AML-193 (cell line): ENCODE measurements at regions not wholly inside any gene's neighbourhood (a gene's known extent, or its start where the extent isn't known, plus 50 kb on each side); places are given as distances from the start of the nearest gene placed in this dataset.
"Not testable (repeated sequence)": the region's sequence is repeated elsewhere in the genome, so short reads cannot be mapped to it uniquely, and the experiment has no call there.

Experiments
- DNase-seq, 2 experiments: peaks; one replicate each; lab custom pipeline; 2025; lab: John Stamatoyannopoulos, UW

DNA sequence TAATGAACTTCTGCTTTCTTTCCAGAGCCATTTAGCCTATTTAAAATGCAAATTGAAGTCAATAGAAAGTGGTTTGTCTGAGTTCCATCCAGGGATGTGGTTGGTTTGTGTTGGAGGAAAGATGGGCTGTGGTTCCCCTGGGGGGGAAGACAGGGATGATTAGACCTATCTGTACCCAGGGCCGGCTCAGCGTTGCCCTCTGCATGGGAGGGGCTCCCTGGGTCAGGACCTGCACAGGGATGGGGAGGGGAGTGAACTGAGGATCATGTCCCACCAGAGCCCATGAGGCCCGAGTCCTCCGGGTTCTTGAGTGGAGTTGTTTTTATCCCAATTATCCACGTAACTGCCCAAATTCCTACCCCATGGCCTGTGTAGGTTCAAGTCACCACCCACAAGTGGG lies 76.9 kb upstream of the SFSWAP start:
- no peak for DNase-seq

DNA sequence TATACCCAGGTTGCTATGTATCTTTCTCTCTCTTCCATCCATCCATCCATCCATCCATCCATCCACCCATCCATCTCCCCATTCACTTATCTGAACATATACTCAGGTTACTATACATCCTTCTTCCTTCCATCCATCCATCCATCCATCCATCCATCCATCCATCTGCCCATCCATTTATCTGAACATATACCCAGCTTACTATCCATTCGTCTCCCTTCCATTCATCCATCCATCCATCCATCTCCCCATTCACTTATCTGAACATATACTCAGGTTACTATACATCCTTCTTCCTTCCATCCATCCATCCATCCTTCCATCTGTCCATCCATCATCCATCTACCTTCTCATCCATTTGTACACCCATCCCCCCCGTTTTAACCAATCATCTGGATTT lies 75.9 kb upstream of the SFSWAP start:
- not testable (repeated sequence) for DNase-seq

DNA sequence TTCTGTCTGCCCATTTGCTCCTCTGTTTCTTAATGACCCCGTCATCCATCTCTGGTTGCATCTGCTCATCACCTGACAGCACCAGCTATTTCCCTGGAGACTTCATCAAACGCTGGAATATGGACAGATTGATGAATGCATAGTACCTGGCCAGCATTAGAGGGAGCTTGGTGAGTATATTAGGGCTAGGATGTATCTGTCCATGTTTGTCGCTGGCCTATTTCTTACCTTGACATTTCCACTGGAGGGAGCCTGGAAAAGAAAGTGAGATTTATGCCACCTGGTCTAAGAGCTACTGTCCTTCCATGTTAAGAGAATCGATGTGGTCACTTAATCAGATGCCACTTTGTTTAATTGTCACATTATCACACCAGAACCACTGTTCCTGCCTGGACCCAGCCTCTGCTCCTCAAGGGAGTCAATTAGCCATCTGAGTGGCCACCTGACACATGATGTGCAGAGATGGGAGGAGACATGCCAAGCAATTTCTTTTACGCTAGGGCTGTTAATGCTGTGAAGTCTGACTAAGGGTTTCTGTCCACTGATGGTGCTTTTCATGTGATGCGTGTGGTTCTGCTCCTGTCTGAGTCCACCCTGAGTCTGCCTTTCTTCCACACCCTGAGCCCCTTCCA lies 75.3 kb upstream of the SFSWAP start:
- DNase-seq: no peak

DNA sequence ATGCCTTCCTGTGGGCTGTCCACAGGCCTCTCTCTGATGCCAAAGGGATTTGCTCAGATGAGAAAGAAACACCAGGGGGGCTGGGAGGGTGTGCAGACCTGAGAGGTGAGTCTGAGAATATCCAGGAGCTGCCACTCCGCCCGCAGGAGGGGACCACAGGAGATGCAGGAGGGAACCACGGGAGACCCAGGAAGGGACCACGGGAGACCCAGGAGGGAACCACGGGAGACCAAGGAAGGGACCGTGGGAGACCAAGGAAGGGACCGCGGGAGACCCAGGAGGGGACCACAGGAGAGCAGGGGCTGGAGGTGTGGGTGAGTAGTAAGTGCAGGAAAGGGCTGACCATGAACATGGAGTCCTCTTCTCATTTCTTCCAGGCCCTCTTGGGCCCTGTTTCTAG lies 74.6 kb upstream of the SFSWAP start:
- no peak for DNase-seq

DNA sequence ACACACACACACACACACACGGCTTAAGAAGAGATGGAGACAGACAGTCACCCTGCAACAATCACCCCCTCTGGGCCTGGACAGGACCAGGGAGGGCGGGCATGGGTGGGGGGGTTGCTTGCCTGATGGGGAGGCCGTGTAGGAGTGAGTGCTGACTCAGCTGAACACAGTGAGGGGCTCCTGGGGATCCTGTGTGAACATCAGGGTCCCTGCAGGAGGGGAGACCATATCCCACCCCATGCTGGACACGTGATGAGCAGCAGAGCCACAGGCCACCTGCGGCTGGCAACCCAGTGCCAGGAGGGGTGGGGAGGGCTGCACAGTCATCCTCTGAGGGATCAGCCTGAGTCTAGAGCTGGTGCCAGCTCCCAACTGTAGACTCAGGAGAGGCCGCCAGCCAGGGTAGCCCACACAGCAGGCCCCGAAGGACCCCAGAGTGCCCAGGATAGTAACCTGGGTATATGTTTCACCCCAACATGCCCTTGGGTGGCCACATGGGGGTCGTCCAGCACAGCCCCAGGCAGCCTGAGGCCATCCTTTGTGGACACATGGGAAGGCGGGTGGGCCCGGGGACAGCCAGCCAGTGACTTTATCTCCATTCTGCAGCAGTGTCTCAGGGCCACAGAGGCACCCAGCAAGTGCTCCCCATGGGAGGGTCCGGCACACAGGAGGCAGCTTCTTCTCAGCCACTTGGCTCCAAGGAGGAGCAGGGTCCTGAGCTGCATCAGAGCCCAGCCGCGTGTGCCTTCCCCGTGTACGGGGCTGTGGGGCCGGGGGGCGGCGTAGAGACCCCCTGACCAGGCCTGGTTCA lies 73.7 kb upstream of the SFSWAP start:
- no peak for DNase-seq

DNA sequence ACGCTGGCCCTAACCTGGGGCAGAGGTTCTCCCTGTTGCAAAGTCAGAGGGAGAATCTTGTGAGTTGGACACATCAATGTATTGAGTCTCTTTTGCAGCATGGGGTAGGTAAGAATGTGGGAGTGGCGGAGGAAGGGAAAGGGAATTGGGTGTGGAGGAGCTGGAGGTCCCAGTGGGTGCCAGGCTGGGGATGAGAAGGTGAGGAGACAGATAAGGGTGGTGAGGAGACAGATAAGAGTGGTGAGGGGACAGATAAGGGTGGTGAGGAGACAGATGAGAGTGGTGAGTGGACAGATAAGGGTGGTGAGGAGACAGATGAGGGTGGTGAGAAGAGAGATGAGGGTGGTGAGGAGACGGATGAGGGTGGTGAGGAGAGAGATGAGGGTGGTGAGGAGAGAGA lies 72.9 kb upstream of the SFSWAP start:
- no peak for DNase-seq

DNA sequence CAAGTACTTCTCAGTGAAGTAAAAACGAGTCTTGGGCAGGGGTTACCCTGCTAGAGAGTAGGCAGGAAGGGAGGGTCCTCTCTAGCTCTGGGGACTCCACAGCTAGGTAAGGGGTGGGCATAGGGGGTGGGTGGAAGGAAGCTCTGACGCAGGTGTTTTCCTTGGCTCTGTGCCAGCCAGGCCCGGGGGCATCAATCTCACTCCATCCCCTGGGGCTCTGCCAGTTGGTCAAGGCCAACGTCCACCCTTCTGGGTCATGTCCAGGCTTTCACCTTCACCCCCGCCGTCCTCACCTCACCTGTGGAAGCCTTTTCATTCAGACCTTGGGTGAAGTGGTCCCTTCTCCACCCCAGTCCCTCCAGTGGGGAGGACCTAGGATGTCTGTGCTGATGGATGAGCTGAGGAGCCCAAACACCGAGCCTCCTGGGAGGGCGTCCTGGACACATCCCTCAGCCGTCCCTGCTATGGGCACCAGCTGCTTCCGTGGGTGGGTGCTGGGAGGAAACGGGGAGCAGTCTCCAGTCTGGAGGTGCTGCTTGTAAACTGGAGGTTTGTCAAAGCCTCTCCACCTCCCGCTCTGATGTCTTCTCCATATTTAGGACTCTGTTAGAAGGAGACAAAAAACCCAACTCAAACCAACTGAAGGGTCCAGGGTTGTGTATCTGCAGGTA lies 71.5 kb upstream of the SFSWAP start:
- no peak for DNase-seq

DNA sequence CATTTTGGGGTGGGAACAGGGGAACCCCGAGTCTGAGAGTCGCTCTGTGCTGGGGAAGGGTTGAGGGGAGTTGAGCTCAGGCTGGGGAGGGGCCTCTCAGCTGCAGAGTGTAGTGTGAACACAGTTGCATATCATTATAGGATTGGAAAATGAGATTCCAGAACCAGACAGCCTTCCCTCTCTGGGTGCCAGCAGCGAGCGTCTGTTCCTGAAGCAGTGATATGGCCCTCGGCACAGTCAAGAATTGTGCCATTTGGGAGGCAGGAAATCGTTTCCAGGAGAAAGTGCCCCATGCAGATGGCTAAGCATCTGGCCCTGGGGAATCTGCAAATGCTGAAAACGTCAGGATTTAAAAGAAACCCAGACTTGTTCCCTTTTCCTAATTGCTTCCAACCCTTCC lies 70.4 kb upstream of the SFSWAP start:
- DNase-seq: no peak

DNA sequence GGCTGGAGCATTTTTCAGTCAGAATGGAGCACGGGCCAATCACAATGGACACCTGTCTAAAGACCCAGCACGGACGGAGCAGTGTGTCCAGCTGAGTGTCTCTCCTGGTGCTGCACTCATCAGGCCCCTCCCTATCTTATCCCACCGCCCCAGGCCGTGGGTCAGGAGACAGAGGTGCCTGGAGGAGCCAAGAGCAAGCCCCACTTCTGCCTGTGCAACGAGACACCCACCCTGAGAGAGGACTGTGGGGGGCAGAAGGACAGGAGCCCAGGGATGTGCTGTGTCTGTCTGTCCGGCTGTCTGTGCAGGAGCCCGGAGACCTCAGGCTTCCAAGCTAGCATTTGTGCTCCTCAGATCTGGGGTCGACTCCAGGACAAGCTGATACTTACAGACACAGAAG lies 69.6 kb upstream of the SFSWAP start:
- no peak for DNase-seq

DNA sequence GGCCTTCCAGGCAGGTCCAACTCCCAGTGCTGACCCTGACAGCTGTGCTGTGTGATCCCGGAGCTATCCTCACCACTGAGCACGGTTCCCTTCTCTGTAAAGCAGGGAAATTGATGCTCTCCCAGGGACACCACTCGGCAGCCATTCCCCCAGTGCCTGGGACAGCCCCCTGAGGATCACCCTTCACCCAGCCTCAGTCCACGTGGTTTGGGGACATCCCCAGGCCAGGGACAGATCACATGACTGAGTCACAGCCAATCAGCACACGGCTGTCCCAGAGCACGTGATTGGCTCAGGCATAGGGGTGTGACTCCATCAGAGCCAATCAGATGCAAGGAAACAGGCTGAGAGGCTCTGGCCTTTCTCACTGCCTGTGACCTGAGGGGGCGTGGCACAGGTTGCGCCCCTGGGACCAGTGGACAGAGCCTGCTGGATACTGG lies 68.8 kb upstream of the SFSWAP start:
- DNase-seq: no peak

DNA sequence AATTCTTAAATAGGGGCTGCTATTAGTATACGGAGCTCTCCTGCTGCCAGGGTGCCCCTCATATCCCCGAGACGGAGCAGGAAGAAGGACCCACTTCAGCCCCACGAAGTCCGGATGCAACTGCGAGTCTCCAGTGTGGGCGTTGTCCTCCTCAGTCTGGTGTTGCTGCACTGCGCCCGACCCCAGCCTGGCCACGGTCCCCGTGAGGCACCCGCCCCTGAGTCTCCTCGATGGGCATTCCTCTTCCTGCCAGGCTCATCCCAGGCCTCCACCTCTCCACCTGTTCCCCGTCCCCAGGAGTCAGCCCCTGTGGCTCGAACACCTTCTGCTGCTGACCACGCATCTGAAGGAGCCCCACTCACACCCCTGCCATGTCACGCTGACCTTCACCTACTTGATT lies 68.1 kb upstream of the SFSWAP start:
- DNase-seq: no peak

DNA sequence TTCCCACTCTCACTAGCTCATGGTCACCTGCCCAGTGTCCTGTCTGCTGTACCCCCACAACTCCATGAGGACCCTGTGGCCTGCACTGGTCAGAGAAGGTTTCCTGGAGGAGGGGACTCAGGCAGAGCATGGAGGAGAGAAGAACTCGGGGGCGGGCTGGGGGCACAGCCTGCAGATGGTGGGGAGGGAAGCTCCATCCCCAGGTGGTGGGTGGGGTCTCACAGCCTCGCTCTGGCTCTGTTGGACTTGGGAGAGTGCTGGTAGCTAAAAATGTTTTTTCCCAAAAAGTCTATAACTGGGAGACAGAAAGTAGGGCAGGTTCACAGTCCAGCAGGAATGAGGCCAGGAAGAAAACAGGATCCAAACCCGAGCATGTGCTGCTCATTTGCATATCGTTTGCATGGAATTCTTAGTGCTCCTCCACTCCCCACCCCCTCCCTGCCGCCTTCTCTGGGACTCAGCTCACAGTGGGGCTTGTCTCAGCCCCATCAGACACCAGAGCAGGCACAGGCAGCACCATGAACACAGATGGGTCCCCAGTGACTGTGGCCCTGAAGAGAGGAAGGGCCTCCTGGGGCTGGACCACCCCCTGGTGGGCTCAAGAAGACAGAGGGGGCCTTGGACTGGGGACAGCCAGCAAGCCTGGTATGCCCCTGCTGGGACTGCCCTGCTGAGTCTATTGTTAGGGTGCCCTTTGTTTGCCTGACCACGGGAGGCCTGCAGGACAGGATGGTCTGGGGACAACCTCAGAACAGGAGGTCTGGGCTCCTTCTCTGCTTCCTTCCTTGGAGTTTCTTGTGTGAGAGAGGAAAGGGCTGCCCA lies 67.0 kb upstream of the SFSWAP start:
- no peak for DNase-seq

DNA sequence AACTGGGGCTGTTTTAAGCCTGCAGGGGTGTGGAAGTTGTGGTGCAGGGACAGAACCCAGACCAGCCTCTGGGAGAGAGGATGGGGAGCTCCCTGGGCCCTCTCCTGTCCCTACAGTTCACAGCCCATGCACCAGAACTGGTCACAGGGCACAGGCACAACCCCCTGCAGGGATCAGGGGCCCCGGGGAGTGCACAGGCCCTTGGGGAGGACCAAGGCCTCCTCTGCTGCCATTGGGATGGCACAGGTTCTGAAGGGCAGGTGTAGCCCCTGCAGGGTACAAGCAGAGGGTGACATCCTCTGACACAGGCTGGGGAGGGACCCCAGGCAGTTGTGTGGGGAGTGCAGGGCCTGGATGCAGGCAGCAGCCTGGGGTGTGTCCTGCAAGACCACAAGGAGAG lies 66.4 kb upstream of the SFSWAP start:
- no peak for DNase-seq

DNA sequence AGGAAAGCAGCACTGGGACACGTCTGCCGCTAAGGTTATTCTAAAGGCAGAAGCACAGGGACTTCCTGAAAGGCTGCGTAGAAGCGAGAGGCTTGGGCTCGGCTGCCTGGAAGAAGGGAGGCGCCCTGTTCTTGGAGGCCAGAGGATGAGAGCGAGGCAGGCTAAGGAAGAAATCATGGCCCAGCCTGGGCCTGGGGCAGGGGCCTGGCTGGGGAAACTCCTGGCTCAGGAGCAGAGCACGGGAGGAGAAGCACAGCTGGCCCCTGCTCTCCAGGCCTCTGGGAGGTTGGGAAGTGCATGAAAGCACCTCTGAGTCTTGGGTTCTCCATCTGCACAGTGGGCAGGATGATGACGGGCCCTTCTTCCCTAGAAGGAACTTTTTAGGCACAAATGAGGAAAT lies 66.0 kb upstream of the SFSWAP start:
- not testable (repeated sequence) for DNase-seq

DNA sequence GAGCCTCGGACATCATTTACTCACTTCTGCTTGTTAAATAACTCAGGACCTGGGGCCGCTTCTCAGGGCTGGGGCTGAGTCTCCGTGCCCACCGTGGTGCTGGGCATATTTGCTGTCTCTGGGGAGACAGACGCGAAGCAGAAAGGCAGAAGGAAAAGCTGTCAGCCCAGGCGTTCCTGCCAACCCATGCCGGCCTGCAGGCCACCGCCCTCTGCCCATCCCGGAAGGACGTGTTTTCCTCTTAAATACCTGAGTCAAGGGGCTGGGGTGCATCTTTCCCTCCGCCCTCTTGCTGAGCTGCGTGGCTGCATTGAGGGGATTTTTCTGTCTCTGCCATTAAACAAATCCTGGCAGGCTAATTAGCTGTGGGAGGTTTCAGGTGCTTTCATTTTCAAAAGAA lies 65.3 kb upstream of the SFSWAP start:
- not testable (repeated sequence) for DNase-seq

DNA sequence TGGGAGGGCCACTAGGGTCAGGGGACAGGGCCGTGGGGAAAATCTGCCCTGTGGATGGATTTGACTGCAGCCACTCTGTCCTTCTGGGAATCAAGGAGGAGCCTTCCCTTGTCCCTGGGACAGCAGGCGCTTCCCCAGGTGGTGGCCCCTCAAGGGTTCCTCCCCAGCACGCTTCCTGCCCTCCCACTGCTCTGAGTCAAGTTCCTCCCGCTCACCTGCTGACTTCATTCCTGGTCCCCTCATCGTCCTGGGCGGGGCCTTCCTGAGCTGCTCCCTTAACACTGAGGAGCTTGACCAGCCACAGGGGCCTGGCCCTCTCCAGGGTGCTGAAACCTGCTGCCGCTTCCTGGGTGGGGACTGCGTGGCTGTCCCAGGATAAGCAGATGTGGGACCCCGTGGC lies 64.4 kb upstream of the SFSWAP start:
- not testable (repeated sequence) for DNase-seq

DNA sequence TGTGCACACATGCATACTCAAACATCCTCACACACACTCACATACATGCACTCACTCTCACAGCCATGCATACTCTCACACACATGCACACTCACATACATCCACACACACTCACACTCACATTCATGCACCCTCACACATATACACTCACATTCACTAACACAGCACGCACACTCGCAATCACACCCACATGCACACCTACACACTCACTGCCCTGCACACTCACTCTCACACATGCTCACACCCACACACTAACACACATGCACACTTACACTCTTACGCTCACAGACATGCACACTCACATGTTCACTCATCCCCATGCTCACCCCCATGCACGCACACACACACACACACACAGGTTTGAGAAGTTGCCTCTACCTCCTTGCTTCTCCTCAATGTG lies 63.2 kb upstream of the SFSWAP start:
- DNase-seq: no peak

DNA sequence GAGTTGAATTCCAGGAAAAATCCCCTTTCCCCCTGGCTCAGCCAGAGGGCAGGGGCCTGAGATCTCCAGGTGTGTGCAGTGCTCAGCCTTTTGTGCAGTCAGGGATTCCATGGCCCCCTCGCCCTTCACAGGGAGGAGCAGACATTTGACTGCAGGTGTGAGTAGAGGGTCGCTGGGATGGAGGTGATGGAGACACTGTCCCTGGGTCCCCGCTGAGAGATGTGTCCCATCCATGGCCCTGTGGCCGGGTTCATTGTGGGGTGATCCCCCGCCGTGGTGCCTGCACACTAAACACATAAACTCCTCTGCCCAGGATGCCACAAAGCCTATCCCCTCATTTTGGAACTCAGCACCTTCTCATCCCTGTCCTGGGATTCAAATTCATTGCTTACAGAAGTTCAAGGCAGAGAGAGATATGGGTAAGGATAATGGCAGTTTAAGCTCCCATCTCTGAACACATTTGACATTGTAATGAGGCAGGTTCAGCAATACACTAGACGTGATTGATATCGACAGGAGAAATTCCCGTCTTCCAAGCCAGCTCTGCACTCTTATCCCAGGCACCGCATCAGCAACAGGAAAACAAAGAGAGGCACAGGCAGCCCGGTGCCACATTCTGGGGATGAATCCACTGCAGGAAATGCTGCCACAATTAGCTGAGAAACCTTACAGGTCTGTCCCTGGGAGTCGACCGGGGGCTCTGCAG lies 55.3 kb upstream of the SFSWAP start:
- DNase-seq: not testable (repeated sequence)

DNA sequence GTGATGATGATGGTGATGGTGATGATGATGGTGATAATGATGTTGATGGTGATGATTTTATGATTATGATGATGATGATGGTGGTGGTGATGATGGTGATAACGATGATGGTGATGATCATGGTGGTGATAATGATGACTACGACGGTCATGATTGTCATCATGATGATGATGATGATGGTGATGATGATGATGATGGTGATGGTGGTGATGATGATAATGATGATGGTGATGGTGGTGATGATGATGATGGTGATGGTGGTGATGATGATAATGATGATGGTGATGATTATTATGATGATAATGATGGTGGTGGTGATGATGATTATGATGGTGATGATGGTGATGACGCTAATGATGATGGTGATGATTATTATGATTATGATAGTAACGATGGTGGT lies 54.1 kb upstream of the SFSWAP start:
- not testable (repeated sequence) for DNase-seq

DNA sequence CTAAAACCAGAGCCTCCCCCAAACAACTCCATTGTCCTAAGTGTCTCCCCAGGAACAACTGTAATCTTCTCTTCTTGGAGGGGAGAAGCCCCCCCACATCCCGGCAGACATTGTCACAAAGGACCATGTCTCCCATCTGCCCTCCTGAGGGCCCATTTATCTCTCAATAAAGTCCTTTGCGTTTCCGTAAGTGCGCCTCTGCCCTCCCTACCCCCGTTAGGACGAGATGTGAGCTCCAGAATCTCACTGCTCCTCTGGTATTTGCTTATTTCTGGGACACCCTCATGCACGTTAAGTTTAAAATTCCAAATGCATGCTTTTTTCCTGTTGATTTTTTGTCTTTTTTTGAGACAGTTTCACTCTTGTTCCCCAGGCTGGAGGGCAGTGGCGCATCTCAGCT lies 52.3 kb upstream of the SFSWAP start:
- DNase-seq: not testable (repeated sequence)

DNA sequence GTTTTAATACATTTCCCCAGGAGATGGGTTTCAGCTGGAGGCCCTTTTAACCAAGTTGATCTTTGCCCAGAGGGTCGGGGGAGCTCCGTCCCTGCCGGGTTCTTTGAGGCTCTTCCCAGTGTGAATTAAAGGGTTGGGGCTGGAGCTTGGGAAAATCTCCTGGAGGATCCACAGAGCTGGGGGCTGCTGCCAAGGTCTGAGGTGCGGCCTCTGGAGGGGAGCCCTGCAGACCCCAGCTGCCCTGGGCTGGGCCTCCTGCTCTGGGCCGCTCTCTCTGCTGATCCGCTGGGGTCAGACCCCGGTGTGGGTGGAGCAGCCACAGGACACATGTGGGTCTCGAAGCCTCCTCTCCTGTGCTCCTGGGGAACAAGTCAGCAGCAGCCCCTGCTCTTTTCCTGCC lies 51.4 kb upstream of the SFSWAP start:
- not testable (repeated sequence) for DNase-seq

DNA sequence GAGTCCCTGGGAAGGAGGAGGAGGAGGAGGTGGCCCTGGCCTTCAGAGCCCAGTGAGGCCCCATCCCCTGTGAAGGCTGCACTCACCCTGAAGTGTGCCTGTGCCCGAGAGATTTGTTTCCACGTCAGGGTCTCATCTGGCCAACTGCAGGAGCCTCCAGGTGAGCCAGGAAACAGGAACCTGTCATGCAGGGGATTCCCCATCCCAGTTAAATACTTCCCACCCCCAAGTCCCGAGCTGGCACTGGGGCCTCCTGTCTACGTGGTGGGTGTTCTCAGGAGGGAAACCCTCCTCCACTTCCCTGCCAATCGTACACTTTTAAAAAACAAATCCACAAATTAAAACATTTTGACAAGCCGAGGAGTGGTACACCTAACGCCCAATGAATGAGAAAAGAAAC lies 50.9 kb upstream of the SFSWAP start:
- DNase-seq: not testable (repeated sequence)
